ENCODE measurements at regions not wholly inside any gene's neighbourhood (a gene's known extent, or its start where the extent isn't known, plus 50 kb on each side); places are given as distances from the start of the nearest gene placed in this dataset.
"Not testable (repeated sequence)": the region's sequence is repeated elsewhere in the genome, so short reads cannot be mapped to it uniquely, and the experiment has no call there.

DNA sequence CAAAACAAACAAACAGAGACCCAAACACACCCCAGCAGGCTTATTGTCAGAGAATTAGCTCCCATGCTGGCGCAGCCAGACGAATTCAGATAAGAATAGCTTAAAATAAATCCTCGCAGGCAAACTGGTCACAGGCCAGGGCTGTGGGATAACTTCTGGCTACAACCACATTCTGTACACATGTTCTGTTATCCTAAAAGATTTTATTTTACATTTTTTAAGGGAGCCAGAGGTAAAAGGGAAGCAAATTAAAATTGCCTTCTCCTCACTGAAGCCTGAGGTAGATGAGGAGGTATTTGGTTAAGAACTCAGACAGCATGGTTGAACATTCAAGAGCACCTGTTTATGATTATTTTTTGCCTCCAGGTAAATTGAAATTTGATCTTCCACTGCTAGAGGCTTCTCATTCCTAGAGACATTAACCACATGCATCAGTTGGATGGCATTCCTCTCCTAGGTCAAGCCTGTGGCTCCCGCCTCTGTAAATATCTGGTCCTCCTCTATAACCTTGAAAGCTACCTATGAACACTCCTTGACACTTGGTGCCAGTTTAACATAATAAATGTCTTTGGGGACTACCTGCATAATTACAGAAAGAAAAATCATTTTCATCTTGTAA, 190.3 kb downstream of the SATB1 start:
- FAIRE-seq = no peak

- FAIRE-seq = no peak
Measured at GRCh38 chr3:18233987-18234716, 191.0 kb downstream of the SATB1 start.

DNA sequence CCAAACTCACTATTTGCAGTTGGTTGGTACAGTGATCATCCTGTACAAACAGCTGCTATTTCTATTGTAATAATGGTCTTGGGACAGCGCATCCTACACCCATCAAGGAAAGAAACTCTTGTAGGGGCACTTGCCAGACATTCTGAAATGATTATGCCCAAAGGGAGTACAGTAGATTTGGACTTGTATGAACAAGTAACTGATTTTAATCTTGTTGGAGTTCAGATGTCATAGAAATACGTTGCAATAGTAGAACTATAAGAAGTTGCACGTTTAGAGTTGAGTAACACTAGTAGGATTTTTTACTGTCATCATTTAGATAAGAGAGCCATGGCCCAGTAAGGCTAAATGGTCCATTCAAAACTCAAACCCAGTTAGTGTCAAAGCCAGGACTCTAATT, 192.8 kb downstream of the SATB1 start:
- FAIRE-seq = no peak

GRCh38 chr3:18228060-18228459, 197.1 kb downstream of the SATB1 start:
- no peak for FAIRE-seq

- FAIRE-seq = no peak
Measured at GRCh38 chr3:18225709-18226108, 199.4 kb downstream of the SATB1 start.

- no peak for FAIRE-seq
Measured at GRCh38 chr3:18224426-18224825, 200.7 kb downstream of the SATB1 start.

DNA sequence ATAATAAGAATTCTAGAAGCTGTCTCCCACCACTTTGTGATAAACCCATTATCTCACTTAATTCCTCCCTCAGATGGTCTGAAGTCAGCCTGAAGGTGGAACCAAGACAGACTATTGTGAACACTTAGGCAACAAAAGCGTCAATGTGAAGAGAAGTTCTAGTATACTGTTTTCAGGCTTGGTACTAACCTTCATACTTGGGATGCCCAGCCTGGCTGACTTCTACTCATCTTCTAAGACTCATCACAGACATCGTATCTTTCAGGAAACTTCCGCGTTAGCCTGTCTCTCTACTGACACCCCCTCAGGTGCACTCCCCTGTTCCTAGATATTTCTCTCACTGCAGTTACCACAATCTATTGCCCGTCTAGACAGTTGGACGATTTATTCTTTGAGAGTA, 201.2 kb downstream of the SATB1 start:
- FAIRE-seq = no peak

DNA sequence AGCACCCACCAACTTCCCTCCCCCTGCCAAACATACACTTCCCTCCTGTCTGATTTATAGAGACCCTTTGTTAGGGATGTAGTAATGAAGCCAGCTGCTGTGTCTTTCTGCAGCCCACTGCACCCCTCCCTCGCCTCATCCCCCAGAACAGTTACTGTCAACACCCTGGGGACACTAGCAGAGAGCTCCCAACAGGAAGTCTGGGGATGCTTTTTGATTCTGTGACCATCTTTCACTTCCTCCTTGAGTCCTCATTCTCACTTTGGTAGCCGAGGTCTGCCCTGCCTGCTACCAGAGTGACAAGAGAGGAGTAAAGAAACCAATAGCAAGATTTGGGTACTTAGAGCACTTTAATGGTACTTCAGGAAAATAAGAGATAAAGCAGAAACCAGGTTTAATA, 201.6 kb downstream of the SATB1 start:
- no peak for FAIRE-seq

DNA sequence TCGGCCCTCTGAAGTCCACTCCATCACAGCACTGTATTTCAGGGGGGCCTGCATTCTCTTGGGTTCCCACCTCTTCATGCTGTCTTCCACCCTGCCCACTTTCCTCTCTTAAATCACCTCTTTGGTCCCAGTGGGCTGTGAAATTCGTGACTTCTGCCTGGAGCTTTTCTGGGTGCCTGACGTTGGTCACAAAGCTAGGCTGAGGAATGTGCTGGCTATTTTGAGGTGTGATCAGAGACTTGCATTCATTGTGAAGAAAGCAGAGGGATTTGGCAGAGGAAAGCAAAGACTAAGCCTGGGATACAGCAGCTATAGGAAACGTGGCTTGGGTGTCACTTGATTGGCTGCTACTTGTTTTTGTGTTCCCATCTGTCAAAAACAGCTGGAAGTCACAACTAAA, 202.5 kb downstream of the SATB1 start:
- no peak for FAIRE-seq

DNA sequence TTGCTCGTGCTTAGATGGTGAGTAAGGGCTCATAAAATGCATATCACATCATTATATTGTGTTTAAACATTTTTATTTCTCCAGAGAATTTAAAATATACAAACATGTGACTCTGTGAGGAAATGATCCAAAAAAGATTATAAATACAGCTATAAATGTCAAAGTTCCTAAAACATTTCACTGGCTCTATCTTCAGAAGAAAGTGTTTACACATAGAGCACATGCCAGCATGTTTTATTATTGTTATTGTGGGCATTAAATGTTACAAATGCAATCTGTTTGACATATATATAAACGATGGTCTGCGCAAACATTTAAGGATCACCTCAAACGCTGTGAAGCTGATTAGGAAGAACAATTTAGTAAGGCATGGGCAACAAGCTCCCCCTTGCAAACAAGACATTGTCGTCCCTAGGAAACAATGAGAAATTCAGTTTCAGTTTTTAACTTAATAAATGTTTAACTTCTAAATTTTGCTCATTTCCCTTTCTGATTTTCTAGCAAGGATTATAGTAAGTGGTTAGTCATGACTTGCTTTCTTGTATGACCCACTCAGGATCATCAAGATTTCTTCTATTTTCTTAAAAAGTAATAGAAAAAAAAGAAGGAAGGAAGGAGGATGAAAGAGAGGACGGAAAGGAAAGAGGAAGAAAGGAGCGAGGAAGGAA, 207.5 kb downstream of the SATB1 start:
- no peak for FAIRE-seq

DNA sequence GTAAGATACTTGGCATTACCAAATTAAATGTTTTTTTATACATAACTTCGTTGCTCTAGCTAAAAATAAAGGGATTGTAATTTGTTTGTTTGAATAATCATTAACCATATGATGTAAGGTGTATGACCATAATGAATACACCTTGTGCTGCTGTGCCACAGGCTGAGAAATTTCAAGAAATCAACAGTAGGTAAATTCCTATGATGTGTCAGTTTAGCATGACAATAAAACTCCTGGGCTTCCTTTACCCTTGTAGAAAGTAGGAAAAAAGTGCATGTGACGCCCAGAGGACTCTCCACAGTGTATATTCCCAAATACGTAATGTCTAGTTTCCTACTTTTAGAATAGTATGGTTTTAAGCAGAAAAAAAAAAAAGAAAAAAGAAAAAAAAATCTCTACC, 208.1 kb downstream of the SATB1 start:
- FAIRE-seq = no peak

DNA sequence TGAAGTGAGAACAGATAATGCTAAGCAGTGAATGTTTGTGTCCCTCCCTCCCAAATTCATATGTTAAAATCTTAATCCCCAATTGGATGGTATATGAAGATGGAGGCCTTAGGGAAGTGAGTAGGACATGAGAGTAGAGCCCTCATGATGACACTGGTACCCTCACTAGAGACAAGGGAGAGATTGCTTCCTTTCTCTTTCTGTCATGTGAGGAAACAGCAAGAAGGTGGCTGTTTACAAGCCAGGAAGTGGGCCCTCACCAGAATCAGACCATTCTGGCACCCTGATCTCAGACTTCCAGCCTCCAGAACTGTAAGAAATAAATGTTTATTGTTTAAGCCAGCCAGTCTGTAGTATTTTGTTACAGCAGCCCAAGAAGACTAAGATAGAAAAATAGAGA, 209.5 kb downstream of the SATB1 start:
- FAIRE-seq = no peak

- no peak for FAIRE-seq
Measured at GRCh38 chr3:18211116-18211515, 214.0 kb downstream of the SATB1 start.

DNA sequence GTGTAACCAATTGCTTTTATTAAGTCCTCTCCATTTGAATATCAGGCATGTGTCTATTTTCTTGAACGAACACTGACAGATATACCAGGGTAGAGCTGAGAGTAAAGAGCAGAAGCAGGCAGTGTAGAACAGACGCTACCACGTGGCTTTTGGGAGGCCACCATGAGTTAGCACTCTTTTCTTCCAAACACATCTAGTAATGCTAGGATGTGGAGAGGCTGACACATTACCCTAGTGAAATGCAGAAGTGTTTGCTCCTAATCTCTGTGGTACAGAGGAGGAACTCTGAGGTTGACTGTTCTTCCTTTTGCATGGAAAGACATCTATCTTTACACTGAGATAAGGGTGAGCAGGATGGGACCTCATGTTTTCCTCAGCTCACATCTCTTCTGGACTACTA, 216.3 kb downstream of the SATB1 start:
- FAIRE-seq = no peak

DNA sequence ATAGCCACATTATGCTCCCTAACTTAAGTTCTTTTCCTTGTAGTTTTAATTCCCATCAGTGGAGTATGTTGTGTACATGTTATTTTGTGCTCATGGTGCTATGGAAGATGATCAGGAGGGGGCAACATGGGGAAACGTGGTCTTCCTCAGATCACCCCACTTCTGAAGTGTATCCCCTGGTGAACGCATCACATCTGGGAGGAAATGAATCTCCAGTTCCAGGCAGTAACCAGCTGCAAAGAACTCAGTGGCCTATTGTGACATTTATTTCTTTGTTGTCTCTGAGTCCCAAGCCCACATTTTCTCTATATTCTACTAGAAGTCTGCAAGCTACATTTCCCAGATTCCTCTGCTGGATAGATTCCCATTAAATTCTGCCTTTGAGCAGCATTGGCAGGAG, 217.0 kb downstream of the SATB1 start:
- no peak for FAIRE-seq

DNA sequence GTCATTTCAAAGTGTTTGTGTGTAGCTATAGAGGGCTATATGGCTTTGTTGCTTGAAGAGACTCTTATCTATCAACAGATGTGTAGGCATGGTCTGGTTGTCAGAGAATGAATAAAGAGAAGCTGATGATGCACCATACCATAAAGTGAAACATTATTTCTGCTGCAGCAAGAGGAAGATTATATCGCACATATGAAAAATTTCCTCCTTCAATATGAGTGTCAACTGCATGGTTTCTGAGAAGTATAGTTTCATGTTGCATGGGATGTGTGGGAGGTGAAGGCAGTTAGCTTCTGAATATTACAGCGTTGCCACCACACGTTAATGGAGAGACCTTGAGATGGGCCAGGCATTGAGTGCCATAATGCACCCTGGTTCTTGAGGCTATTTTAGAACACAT, 217.9 kb downstream of the SATB1 start:
- no peak for FAIRE-seq

DNA sequence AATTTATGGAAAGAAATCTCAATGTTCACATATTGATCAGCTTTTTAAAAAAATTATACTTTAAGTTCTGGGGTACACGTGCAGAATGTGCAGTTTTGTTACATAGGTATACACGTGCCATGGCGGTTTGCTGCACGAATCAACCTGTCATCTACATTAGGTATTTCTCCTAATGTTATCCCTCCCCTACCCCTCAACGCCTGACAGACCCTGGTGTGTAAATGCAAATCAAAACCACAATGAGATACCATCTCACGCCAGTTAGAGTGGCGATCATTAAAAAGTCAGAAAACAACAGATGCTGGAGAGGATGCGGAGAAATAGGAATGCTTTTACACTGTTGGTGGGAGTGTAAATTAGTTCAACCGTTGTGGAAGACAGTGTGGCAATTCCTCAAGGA, 219.4 kb downstream of the SATB1 start:
- not testable (repeated sequence) for FAIRE-seq

DNA sequence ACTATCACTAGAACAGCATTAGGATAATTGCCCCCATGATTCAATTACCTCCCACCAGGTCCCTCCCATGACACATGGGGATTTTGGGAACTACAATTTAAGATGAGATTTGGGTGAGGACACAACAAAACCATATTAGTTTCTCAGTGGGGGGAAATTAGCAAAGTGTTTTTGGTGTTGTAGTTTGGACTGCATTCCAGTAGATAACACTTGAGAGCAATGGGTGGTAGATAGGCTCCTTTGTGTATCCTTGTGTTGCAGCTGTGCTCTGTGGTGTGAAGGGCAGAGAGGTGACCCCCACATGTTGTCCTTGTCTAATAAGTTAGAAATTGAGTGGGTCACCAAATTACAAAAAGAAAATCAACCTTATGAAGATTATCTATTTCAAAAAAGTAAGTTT, 223.8 kb downstream of the SATB1 start:
- FAIRE-seq = no peak

DNA sequence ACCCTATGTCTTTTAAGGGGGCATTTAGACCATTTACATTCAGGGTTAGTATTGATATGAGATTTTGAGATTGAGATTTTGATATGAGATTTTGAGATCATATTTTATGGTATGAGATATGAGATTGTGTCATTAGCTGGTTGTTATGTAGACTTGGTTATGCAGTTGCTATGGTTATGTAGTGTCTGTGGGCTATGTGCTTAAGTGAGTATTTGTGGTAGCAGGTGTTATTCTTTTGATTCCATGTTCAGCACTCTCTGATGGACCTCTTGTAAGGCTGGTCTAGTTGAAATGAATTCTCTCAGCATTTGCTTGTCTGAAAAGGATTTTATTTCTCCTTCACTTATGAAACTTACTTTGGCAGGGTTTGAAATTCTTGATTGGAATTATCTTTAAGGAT, 225.4 kb downstream of the SATB1 start:
- no peak for FAIRE-seq

DNA sequence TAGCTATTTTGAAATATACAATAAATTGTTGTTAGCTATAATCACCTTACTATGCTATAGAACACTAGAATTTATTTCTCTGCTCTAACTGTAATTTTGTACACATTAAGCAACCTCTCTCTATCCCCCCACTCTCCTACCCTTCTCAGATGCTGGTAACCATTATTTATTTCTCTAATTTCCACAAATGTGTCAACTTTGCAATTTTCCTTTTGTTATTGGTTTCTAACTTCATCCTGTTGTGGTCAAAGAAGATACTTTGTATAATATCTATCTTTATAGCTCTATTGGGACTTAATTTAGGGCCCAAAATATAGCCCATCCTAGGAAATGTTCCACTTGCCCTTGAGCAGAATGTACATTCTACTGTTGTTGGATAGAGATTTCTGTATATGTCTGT, 229.3 kb downstream of the SATB1 start:
- no peak for FAIRE-seq

DNA sequence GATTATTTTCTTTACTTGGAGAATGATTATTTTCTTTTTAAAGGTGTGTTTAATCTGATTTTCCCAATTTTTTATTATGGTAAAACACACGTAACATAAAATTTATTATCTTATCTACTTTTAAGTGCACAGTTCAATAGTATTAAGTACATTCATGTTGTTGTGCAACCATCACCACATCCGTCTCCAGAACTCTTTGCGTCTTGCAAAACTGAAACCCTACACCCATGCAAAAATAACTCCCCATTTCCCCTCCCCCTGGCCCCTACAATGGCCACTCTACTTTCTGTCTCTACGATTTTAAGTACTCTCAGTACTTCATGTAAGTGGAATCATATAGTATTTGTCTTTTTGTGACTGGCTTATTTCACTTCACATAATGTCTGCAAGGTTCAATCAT, 230.7 kb downstream of the SATB1 start:
- no peak for FAIRE-seq

- FAIRE-seq = no peak
Measured at GRCh38 chr3:18190646-18191045, 234.5 kb downstream of the SATB1 start.

GRCh38 chr3:18189282-18190050, 235.7 kb downstream of the SATB1 start:
- FAIRE-seq = no peak

GRCh38 chr3:18188491-18188890, 236.6 kb downstream of the SATB1 start:
- FAIRE-seq = no peak

Measured in colon (tissue), 2 donors.